ENCODE measurements at regions not wholly inside any gene's neighbourhood (a gene's known extent, or its start where the extent isn't known, plus 50 kb on each side); places are given as distances from the start of the nearest gene placed in this dataset.

DNA sequence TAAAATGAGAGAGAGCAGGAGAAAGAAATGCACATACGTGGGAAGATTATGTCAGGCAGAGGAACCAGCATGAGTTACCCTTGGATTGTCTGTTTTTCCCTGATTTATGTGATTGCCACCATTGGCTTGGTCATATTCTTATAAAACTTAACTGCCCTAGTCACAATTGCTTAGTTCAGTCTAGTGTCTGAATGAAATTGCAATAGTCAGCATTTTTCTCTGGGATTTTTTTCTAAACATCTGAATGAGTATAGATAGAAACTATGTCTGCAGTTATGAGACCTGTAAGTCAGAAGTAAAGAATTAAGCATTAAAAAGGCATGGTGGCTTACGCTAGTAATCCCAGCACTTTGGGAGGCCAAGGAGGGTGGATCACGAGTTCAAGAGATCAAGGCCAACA, 889.8 kb downstream of the PLA2G4A start:
- no TSS peak for BruUV-seq (replicated peaks)

DNA sequence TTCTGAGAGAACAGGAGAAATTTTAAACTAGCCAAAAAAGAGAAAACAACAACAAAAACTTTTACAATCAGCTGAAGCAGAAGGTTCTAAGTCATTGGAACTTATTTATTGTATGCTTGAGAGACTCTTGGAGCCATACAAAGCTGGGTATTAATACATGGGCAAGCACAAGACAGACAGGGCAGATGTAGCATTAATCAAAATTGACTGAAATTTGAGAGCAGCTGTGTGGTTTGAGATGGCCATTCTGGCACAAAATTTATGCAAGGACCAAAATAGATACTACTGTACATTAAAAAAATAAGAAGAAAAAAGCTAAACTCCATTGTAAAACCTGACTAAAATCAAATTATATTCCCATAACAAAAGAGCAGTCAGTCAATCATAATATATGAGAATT, 892.5 kb downstream of the PLA2G4A start:
- CTCF ChIA-PET, result no interaction called here
- POLR2A ChIA-PET (ENCODE audit: unreplicated experiment), result no interaction called here
- H3K9me3 ChIP-seq (ENCODE audit: insufficient read depth, low read depth), result no peaks in the 10 kb centered on the region
- no peaks in the 10 kb centered on the region for H3F3A ChIP-seq (ENCODE audit: insufficient read depth, low read depth)
- H3K36me3 ChIP-seq (ENCODE audit: low read depth), result no peaks in the 10 kb centered on the region
- BruUV-seq (replicated peaks), result no TSS peak
- no peaks in the 10 kb centered on the region for H3K27me3 ChIP-seq (ENCODE audit: insufficient read depth, low read depth)
- TF ChIP-seq CTCF (conservative IDR thresholded peaks at IDR 0.05) (no peak), EZH2 (IDR thresholded peaks at IDR 0.05; ENCODE audit: low read depth) (no peak)
- H2AFZ ChIP-seq, result no peak overlapping the region
- intact Hi-C loops (cut with micrococcal nuclease; ENCODE audit: unreplicated experiment), result no loop called here
- H3K27ac ChIP-seq, result no peak overlapping the region
- no peaks in the 10 kb centered on the region for H3K4me1 ChIP-seq (replicated peaks; ENCODE audit: insufficient read depth)
- no peak overlapping the region for H3K4me3 ChIP-seq
- no peak for DNase-seq
- no peaks in the 10 kb centered on the region for H3K9me2 ChIP-seq (ENCODE audit: insufficient read depth)
- no peaks in the 10 kb centered on the region for H4K20me1 ChIP-seq (ENCODE audit: insufficient read depth)
- no peak overlapping the region for H3K4me2 ChIP-seq
- H3K79me2 ChIP-seq (ENCODE audit: low read depth), result no peaks in the 10 kb centered on the region

More for the DNA sequence above, 889.8 kb downstream of the PLA2G4A start:
- no peaks in the 10 kb centered on the region for H3K36me3 ChIP-seq (ENCODE audit: low read depth)
- no peaks in the 10 kb centered on the region for H3K9me3 ChIP-seq (ENCODE audit: insufficient read depth, low read depth)
- intact Hi-C loops (cut with micrococcal nuclease; ENCODE audit: unreplicated experiment), result no loop called here
- H3F3A ChIP-seq (ENCODE audit: insufficient read depth, low read depth), result no peaks in the 10 kb centered on the region
- H3K27ac ChIP-seq, result no peak overlapping the region
- no peaks in the 10 kb centered on the region for H3K4me1 ChIP-seq (replicated peaks; ENCODE audit: insufficient read depth)
- no peak overlapping the region for H3K4me3 ChIP-seq
- no peaks in the 10 kb centered on the region for H3K79me2 ChIP-seq (ENCODE audit: low read depth)
- H3K9me2 ChIP-seq (ENCODE audit: insufficient read depth), result no peaks in the 10 kb centered on the region
- H2AFZ ChIP-seq, result no peak overlapping the region
- ChIA-PET POLR2A (ENCODE audit: unreplicated experiment) (no interaction called here), CTCF (no interaction called here)
- no peaks in the 10 kb centered on the region for H3K27me3 ChIP-seq (ENCODE audit: insufficient read depth, low read depth)
- TF ChIP-seq CTCF (conservative IDR thresholded peaks at IDR 0.05), result no peak
- TF ChIP-seq EZH2 (IDR thresholded peaks at IDR 0.05; ENCODE audit: low read depth), result no peak
- no peak overlapping the region for H3K4me2 ChIP-seq
- H4K20me1 ChIP-seq (ENCODE audit: insufficient read depth), result no peaks in the 10 kb centered on the region
- DNase-seq, result no peak

- Histone ChIP-seq H2AFZ (no peak overlapping the region), H3K79me2 (ENCODE audit: low read depth) (no peaks in the 10 kb centered on the region), H3K4me1 (replicated peaks; ENCODE audit: insufficient read depth) (no peaks in the 10 kb centered on the region), H3K9me2 (ENCODE audit: insufficient read depth) (no peaks in the 10 kb centered on the region), H3K9me3 (ENCODE audit: insufficient read depth, low read depth) (no peaks in the 10 kb centered on the region), H3F3A (ENCODE audit: insufficient read depth, low read depth) (no peaks in the 10 kb centered on the region), H3K36me3 (ENCODE audit: low read depth) (no peaks in the 10 kb centered on the region), H3K4me2 (no peak overlapping the region), H4K20me1 (ENCODE audit: insufficient read depth) (no peaks in the 10 kb centered on the region), H3K27me3 (ENCODE audit: insufficient read depth, low read depth) (no peaks in the 10 kb centered on the region), H3K27ac (no peak overlapping the region), H3K4me3 (no peak overlapping the region)
- POLR2A ChIA-PET (ENCODE audit: unreplicated experiment), result no interaction called here
- no peak for TF ChIP-seq EZH2 (IDR thresholded peaks at IDR 0.05; ENCODE audit: low read depth)
- no peak for TF ChIP-seq CTCF (conservative IDR thresholded peaks at IDR 0.05)
- no TSS peak for BruUV-seq (replicated peaks)
- DNase-seq, result no peak
- intact Hi-C loops (cut with micrococcal nuclease; ENCODE audit: unreplicated experiment), result no loop called here
- CTCF ChIA-PET, result no interaction called here
These were observed 896.5 kb downstream of the PLA2G4A start for GRCh38 chr1:187725216-187725615.

Measured in PC-9 (cell line).